ENCODE measurements at regions not wholly inside any gene's neighbourhood (a gene's known extent, or its start where the extent isn't known, plus 50 kb on each side); places are given as distances from the start of the nearest gene placed in this dataset.
"Not testable (repeated sequence)": the region's sequence is repeated elsewhere in the genome, so short reads cannot be mapped to it uniquely, and the experiment has no call there.

DNA sequence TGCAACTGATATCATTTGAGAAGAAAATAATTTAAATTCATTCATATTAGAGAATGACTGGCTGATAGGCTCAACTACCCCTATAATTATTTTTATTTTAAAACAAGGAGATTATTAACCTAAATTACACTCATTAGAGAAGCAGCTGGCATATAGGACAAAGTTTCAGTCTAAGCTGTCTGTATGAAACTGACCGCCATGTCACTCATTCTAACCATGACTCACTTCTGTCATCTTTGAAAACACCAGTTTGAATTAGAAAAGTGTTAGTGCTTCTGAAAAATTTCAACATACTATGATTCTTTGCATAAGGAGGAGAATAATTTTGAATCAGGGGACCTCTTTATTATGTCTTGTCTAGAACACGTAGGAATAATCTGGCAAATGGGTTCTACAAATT is 1058.5 kb downstream of the ROBO2 start:
- no peaks in the 10 kb centered on the region for H3K79me2 ChIP-seq (ENCODE audit: insufficient read depth, low read depth, low read length)
- H2AFZ ChIP-seq (ENCODE audit: low read length), result no peak overlapping the region
- no peak overlapping the region for H3K4me3 ChIP-seq (ENCODE audit: low read depth, low read length, poor library complexity, severe bottlenecking)
- intact Hi-C loops (cut with micrococcal nuclease; ENCODE audit: unreplicated experiment), result no loop called here
- no peaks in the 10 kb centered on the region for H3K36me3 ChIP-seq (ENCODE audit: insufficient read depth, low read length)
- no peak for TF ChIP-seq EZH2phosphoT487 (IDR thresholded peaks at IDR 0.05; ENCODE audit: borderline replicate concordance, low read depth, low read length)
- TF ChIP-seq, protein P1, sequence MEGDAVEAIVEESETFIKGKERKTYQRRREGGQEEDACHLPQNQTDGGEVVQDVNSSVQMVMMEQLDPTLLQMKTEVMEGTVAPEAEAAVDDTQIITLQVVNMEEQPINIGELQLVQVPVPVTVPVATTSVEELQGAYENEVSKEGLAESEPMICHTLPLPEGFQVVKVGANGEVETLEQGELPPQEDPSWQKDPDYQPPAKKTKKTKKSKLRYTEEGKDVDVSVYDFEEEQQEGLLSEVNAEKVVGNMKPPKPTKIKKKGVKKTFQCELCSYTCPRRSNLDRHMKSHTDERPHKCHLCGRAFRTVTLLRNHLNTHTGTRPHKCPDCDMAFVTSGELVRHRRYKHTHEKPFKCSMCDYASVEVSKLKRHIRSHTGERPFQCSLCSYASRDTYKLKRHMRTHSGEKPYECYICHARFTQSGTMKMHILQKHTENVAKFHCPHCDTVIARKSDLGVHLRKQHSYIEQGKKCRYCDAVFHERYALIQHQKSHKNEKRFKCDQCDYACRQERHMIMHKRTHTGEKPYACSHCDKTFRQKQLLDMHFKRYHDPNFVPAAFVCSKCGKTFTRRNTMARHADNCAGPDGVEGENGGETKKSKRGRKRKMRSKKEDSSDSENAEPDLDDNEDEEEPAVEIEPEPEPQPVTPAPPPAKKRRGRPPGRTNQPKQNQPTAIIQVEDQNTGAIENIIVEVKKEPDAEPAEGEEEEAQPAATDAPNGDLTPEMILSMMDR (conservative IDR thresholded peaks at IDR 0.05; ENCODE audit: low read length), result no peak
- H3K27ac ChIP-seq (ENCODE audit: low read depth, low read length, poor library complexity, severe bottlenecking), result no peak overlapping the region
- H3K4me1 ChIP-seq (ENCODE audit: insufficient read depth, low read length, poor library complexity, severe bottlenecking), result no peaks in the 10 kb centered on the region
- CTCF ChIA-PET (ENCODE audit: unreplicated experiment), result no interaction called here
- no peaks in the 10 kb centered on the region for H3K9me2 ChIP-seq (ENCODE audit: insufficient read depth, low read length)
- no peak for DNase-seq (ENCODE audit: low spot score)
- H3K4me2 ChIP-seq (ENCODE audit: low read length), result no peak overlapping the region
- 0 out of 2 replicates have a peak, but pooled peaks cover 3% of the 10 kb centered on the region for H3K9me3 ChIP-seq (ENCODE audit: low read length)
- POLR2A ChIA-PET, result no interaction called here
- no peaks in the 10 kb centered on the region for H4K20me1 ChIP-seq (ENCODE audit: insufficient read depth, low read length)
- BruUV-seq (replicated peaks), result no TSS peak

DNA sequence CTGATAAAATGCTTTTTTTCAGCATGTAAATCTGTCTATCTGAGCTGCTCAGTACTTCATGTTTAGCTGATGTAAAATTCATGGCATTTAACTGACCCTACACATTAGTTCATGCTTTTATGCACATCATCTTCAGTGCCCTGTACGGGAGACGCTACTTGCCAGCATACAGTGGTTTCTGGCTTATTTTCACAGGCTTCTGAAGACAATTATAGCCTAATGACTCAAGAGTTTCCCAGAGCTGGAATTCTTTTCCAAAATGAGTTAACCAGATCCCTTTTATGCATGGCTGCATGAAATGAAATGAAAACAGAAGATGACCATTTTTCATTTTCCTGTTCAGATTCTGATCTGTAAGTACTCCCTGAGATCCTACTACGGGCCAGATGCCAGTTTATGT is 1061.5 kb downstream of the ROBO2 start:
- BruUV-seq (replicated peaks), result no TSS peak
- ChIA-PET POLR2A (no interaction called here), CTCF (ENCODE audit: unreplicated experiment) (no interaction called here)

DNA sequence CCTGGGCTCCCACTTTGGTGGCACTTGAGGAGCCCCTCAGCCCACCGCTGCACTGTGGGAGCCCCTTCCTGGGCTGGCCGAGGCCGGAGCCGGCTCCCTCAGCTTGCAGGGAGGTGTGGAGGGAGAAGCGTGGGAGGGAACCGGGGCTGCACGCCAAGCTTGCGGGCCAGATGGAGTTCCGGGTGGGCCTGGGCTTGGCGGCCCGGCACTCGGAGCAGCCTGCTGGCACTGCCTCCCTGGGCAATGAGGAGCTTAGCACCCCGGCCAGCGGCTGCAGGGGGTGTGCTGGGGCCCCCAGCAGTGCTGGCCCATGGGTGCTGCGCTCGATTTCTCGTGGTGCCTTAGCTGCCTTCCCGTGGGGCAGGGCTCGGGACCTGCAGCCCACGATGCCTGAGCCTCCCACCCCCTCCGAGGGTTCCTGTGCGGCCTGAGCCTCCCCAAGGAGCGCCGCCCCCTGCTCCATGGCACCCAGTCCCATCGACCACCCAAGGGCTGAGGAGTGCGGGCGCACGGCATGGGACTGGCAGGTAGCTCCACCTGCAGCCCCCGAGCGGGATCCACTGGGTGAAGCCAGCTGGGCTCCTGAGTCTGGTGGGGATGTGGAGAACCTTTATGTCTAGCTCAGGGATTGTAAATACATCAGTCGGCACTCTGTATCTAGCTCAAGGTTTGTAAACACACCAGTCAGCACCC is 1068.5 kb downstream of the ROBO2 start:
- H2AFZ ChIP-seq (ENCODE audit: low read length); intact Hi-C loops (cut with micrococcal nuclease; ENCODE audit: unreplicated experiment); H4K20me1 ChIP-seq (ENCODE audit: insufficient read depth, low read length); BruUV-seq (replicated peaks); H3K4me3 ChIP-seq (ENCODE audit: low read depth, low read length, poor library complexity, severe bottlenecking); CTCF ChIA-PET (ENCODE audit: unreplicated experiment); H3K79me2 ChIP-seq (ENCODE audit: insufficient read depth, low read depth, low read length); H3K27ac ChIP-seq (ENCODE audit: low read depth, low read length, poor library complexity, severe bottlenecking); H3K4me1 ChIP-seq (ENCODE audit: insufficient read depth, low read length, poor library complexity, severe bottlenecking); H3K9me2 ChIP-seq (ENCODE audit: insufficient read depth, low read length); H3K9me3 ChIP-seq (ENCODE audit: low read length); H3K36me3 ChIP-seq (ENCODE audit: insufficient read depth, low read length); POLR2A ChIA-PET; DNase-seq (ENCODE audit: low spot score); H3K4me2 ChIP-seq (ENCODE audit: low read length): not testable (repeated sequence)

More for the DNA sequence above, 1061.5 kb downstream of the ROBO2 start:
- H3K4me1 ChIP-seq (ENCODE audit: insufficient read depth, low read length, poor library complexity, severe bottlenecking), result no peaks in the 10 kb centered on the region
- no peak for DNase-seq (ENCODE audit: low spot score)
- intact Hi-C loops (cut with micrococcal nuclease; ENCODE audit: unreplicated experiment), result no loop called here
- no peak overlapping the region for H3K4me2 ChIP-seq (ENCODE audit: low read length)
- TF ChIP-seq EZH2phosphoT487 (IDR thresholded peaks at IDR 0.05; ENCODE audit: borderline replicate concordance, low read depth, low read length), result no peak
- TF ChIP-seq, protein P1 (conservative IDR thresholded peaks at IDR 0.05; ENCODE audit: low read length), result no peak
- H3K27ac ChIP-seq (ENCODE audit: low read depth, low read length, poor library complexity, severe bottlenecking), result no peak overlapping the region
- no peaks in the 10 kb centered on the region for H3K36me3 ChIP-seq (ENCODE audit: insufficient read depth, low read length)
- H3K9me3 ChIP-seq (ENCODE audit: low read length), result 0 out of 2 replicates have a peak, but pooled peaks cover 3% of the 10 kb centered on the region
- no peak overlapping the region for H3K4me3 ChIP-seq (ENCODE audit: low read depth, low read length, poor library complexity, severe bottlenecking)
- no peaks in the 10 kb centered on the region for H4K20me1 ChIP-seq (ENCODE audit: insufficient read depth, low read length)
- no peaks in the 10 kb centered on the region for H3K79me2 ChIP-seq (ENCODE audit: insufficient read depth, low read depth, low read length)
- no peaks in the 10 kb centered on the region for H3K9me2 ChIP-seq (ENCODE audit: insufficient read depth, low read length)
- H2AFZ ChIP-seq (ENCODE audit: low read length), result no peak overlapping the region
